Fibroblast of lung (primary cell): ENCODE measurements at regions not wholly inside any gene's neighbourhood (a gene's known extent, or its start where the extent isn't known, plus 50 kb on each side); places are given as distances from the start of the nearest gene placed in this dataset.

Source experiments
- CTCF ChIP-seq, 2 donors: IDR thresholded peaks in 1 of 2; conservative IDR thresholded peaks in 1 of 2; 1 replicate in 1 of 2; 2 replicates in 1 of 2; pipeline ENCODE4 v1.5.1; 2011 to 2012; ENCODE audit warnings: low read length in 2 of 2, control low read depth in 1 of 2, inconsistent platforms in 1 of 2, low read depth in 1 of 2, mild to moderate bottlenecking in 1 of 2
- EZH2 ChIP-seq: IDR thresholded peaks from 2 replicates; pipeline ENCODE4 v1.5.1; 2012; ENCODE audit warnings: low read length, control low read depth, mild to moderate bottlenecking; ENCODE audit errors: missing control alignments

GRCh38 chr12:127334912-127335644 is 931.9 kb upstream of the TMEM132C start:
- TF ChIP-seq CTCF (conservative IDR thresholded peaks at IDR 0.05 in 1 of 2, IDR thresholded peaks at IDR 0.05 in 1 of 2; ENCODE audit: low read depth in 1 of 2, low read length in 2 of 2) (no peak), EZH2 (no peak)
